ENCODE measurements at regions not wholly inside any gene's neighbourhood (a gene's known extent, or its start where the extent isn't known, plus 50 kb on each side); places are given as distances from the start of the nearest gene placed in this dataset.

GRCh38 chr21:27209546-27209945, 242.7 kb upstream of the ADAMTS5 start:
- no peak for TF ChIP-seq POLR2A (IDR thresholded peaks at IDR 0.05; ENCODE audit: low read length)
- no peak for TF ChIP-seq GATA1 (IDR thresholded peaks at IDR 0.05; ENCODE audit: low read depth, low read length)
